Thymus (tissue), 11 donors: ENCODE measurements at regions not wholly inside any gene's neighbourhood (a gene's known extent, or its start where the extent isn't known, plus 50 kb on each side); places are given as distances from the start of the nearest gene placed in this dataset.

Source experiments
- DNase-seq, 9 donors: peaks; one replicate each; pipeline ENCODE4 v3.0.0-alpha.2; 2013; ENCODE audit warnings: low spot score in 9 of 9, low read depth in 6 of 9, missing footprints in 1 of 9
- H3K27ac ChIP-seq, 2 donors: one replicate each; pipeline ENCODE4 v1.5.1; 2013; ENCODE audit warnings: control low read depth in 1 of 2, low read depth in 1 of 2, low read length in 1 of 2, mild to moderate bottlenecking in 1 of 2, moderate library complexity in 1 of 2
- H3K27me3 ChIP-seq, 2 donors: one replicate each; pipeline ENCODE4 v1.5.1; 2013; ENCODE audit warnings: low read length in 1 of 2; ENCODE audit not compliant: control insufficient read depth in 2 of 2, insufficient read depth in 1 of 2
- H3K36me3 ChIP-seq, 2 donors: one replicate each; pipeline ENCODE4 v1.5.1; 2013; ENCODE audit warnings: low read length in 1 of 2, mild to moderate bottlenecking in 1 of 2, moderate library complexity in 1 of 2; ENCODE audit not compliant: control insufficient read depth in 2 of 2, insufficient read depth in 2 of 2
- H3K4me1 ChIP-seq, 2 donors: one replicate each; pipeline ENCODE4 v1.5.1; 2013; ENCODE audit warnings: low read length in 2 of 2; ENCODE audit not compliant: control insufficient read depth in 2 of 2, insufficient read depth in 2 of 2
- H3K4me3 ChIP-seq, 2 donors: one replicate each; pipeline ENCODE4 v1.5.1; 2013; ENCODE audit warnings: low read length in 2 of 2, control low read depth in 1 of 2, mild to moderate bottlenecking in 1 of 2
- H3K9me3 ChIP-seq, 2 donors: one replicate each; pipeline ENCODE4 v1.5.1; 2013; ENCODE audit warnings: low read length in 1 of 2, mild to moderate bottlenecking in 1 of 2; ENCODE audit not compliant: control insufficient read depth in 2 of 2, insufficient read depth in 1 of 2
- WGBS: extraction: QIAGEN DNeasy Blood & Tissue Kit; methylation state at CpG from one replicate; pipeline ENCODE4 v1.1.7; 2013; 5-methylcytosine and 5-hydroxymethylcytosine counted together
- donor health status: healthy.

- Histone ChIP-seq H3K4me1 (no peaks in the 10 kb centered on the region), H3K4me3 (no peak overlapping the region), H3K27me3 (no peaks in the 10 kb centered on the region), H3K27ac (no peak overlapping the region), H3K9me3 (peaks cover 0 to 1% of the 10 kb centered on the region in 2 donors), H3K36me3 (no peaks in the 10 kb centered on the region)
- 94% methylated on average over 6 of the region's 6 CpGs for WGBS
- DNase-seq: no peak
Measured at GRCh38 chr3:64983583-64984359, 296.0 kb upstream of the ADAMTS9 start.

DNA sequence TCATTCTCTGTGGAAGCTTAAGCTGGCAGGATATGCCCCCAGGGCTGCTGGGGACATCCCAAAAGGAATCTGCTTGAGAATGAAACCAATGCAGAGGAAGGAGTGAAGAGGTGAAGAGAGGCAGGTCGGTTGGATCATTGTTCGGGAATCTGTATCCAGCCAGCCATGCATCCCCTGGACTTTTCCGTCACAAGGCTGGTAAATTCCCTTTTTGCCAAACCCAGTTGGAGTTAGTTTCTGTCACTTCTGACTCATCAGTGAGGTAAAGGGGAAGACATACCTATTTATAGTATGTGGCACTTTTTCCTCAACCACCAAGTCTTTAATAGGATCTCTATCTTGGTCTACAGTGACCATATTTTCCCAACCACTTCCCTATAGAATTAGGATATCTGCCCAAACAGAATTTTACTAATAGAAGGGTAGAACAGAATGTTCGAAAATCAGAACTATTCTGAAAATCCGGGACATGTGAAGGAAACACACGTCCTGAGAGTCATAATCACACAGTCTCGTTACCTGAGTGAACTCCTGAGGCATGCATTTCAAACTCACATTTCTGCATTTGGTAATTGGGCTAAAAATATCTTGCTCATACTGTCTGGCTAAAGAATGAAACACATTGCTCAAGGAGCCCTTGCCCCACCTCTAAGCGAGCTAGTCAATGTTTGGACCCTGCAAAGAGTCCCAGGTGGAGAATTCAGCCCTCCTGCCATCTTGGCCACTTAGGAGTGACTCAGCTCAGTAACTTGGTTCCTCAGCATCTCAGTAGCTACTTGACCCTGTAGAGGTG is 289.7 kb upstream of the ADAMTS9 start:
- Histone ChIP-seq H3K27me3 (no peaks in the 10 kb centered on the region), H3K4me1 (peaks cover 0 to 12% of the 10 kb centered on the region in 2 donors), H3K9me3 (no peaks in the 10 kb centered on the region), H3K36me3 (no peaks in the 10 kb centered on the region), H3K4me3 (no peak overlapping the region), H3K27ac (peak overlapping the region in 1 of 2 donors; percentile 28)
- WGBS: 93% methylated on average over 8 of the region's 8 CpGs
- DNase-seq: no peak

GRCh38 chr3:64976456-64976855 is 288.7 kb upstream of the ADAMTS9 start:
- no peak for DNase-seq
- peaks cover 0 to 12% of the 10 kb centered on the region in 2 donors for H3K4me1 ChIP-seq
- WGBS: 69% methylated on average over 4 of the region's 4 CpGs

DNA sequence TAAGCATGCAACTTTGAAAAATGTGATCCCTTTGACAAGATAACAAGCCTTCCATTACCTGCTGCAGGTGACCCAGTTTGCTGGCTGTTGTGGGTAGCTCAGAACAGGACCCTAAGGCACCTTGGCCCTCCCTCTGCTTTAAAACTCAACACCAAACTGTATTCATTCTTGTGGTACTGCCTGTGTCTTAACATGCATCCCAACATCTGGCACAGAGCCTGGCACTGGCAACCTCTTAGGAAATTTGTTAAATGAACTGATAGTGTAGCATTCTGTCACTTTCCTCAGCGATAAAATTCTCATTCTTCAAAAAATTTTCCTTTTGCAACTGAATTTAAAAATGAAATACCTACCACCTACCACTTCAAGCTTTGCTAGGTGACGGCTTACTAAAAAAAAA is 287.3 kb upstream of the ADAMTS9 start:
- 90% methylated on average over 2 of the region's 2 CpGs for WGBS
- Histone ChIP-seq H3K27ac (no peak overlapping the region), H3K4me1 (peaks cover 0 to 12% of the 10 kb centered on the region in 2 donors), H3K27me3 (no peaks in the 10 kb centered on the region), H3K36me3 (no peaks in the 10 kb centered on the region), H3K9me3 (no peaks in the 10 kb centered on the region), H3K4me3 (no peak overlapping the region)
- DNase-seq: no peak

More at GRCh38 chr3:64976456-64976855, 288.7 kb upstream of the ADAMTS9 start:
- peak overlapping the region in 1 of 2 donors; percentile 45 for H3K27ac ChIP-seq
- no peaks in the 10 kb centered on the region for H3K27me3 ChIP-seq
- H3K36me3 ChIP-seq: no peaks in the 10 kb centered on the region
- H3K4me3 ChIP-seq: no peak overlapping the region
- no peaks in the 10 kb centered on the region for H3K9me3 ChIP-seq

- peaks cover 0 to 12% of the 10 kb centered on the region in 2 donors for H3K4me1 ChIP-seq
- H3K27ac ChIP-seq: no peak overlapping the region
- H3K9me3 ChIP-seq: no peaks in the 10 kb centered on the region
- no peaks in the 10 kb centered on the region for H3K36me3 ChIP-seq
- 89% methylated on average over 5 of the region's 5 CpGs for WGBS
- DNase-seq: no peak
- H3K27me3 ChIP-seq: no peaks in the 10 kb centered on the region
- no peak overlapping the region for H3K4me3 ChIP-seq
Measured at GRCh38 chr3:64974401-64974800, 286.6 kb upstream of the ADAMTS9 start.

- Histone ChIP-seq H3K4me1 (peaks cover 0 to 12% of the 10 kb centered on the region in 2 donors), H3K4me3 (no peak overlapping the region), H3K9me3 (no peaks in the 10 kb centered on the region), H3K27ac (no peak overlapping the region), H3K36me3 (no peaks in the 10 kb centered on the region), H3K27me3 (no peaks in the 10 kb centered on the region)
- 73% methylated on average over 1 of the region's 1 CpG for WGBS
- peak in 1 of 9 donors; percentile 7 for DNase-seq
Measured at GRCh38 chr3:64972793-64973192, 285.0 kb upstream of the ADAMTS9 start.

GRCh38 chr3:64971602-64972001 is 283.8 kb upstream of the ADAMTS9 start:
- 83% methylated on average over 1 of the region's 1 CpG for WGBS
- H3K4me1 ChIP-seq: peaks cover 0 to 7% of the 10 kb centered on the region in 2 donors
- no peaks in the 10 kb centered on the region for H3K27me3 ChIP-seq
- no peaks in the 10 kb centered on the region for H3K36me3 ChIP-seq
- DNase-seq: no peak
- no peaks in the 10 kb centered on the region for H3K9me3 ChIP-seq
- H3K27ac ChIP-seq: no peak overlapping the region
- no peak overlapping the region for H3K4me3 ChIP-seq

DNA sequence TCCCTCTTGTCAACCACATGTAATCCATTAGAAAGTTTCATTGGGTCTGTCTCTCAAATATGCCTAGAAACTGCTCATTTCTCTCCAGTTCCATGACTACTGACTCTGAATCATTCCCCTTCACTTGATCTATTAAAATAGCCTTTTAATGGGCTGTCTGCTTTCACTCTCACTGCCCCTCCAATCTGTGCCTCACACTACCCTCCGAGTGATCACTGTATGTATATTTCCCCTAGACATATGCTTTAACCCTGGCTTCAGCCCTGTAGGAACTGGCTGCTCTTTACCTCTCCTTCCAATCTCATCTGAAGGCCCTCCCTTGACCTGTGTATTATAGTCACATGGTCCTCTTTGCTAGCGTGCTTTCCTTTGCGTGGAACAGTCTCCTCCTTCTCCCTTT is 282.8 kb upstream of the ADAMTS9 start:
- no peak for DNase-seq

GRCh38 chr3:64961301-64961700 is 273.5 kb upstream of the ADAMTS9 start:
- Histone ChIP-seq H3K27me3 (no peaks in the 10 kb centered on the region), H3K4me3 (no peak overlapping the region), H3K36me3 (no peaks in the 10 kb centered on the region), H3K4me1 (no peaks in the 10 kb centered on the region), H3K9me3 (no peaks in the 10 kb centered on the region), H3K27ac (no peak overlapping the region)
- no peak for DNase-seq

More for the DNA sequence above, 282.8 kb upstream of the ADAMTS9 start:
- Histone ChIP-seq H3K27ac (no peak overlapping the region), H3K9me3 (no peaks in the 10 kb centered on the region), H3K27me3 (no peaks in the 10 kb centered on the region), H3K4me1 (peaks cover 0 to 2% of the 10 kb centered on the region in 2 donors), H3K4me3 (no peak overlapping the region), H3K36me3 (no peaks in the 10 kb centered on the region)
- WGBS: 93% methylated on average over 3 of the region's 3 CpGs
